SK-N-SH (cell line): ENCODE measurements at regions not wholly inside any gene's neighbourhood (a gene's known extent, or its start where the extent isn't known, plus 50 kb on each side); places are given as distances from the start of the nearest gene placed in this dataset.
A peak's percentile ranks its signal among the peaks of the same experiment; 100 is the strongest.

Experiments
- EP300 ChIP-seq, 2 experiments: IDR thresholded peaks; 2 replicates each; pipeline versions ENCODE4 v1.4.0 to v1.6.1; 2012; ENCODE audit warnings: borderline replicate concordance in 1 of 2, low read depth in 1 of 2, low read length in 1 of 2
- GABPA ChIP-seq: IDR thresholded peaks from 2 replicates; pipeline ENCODE4 v1.4.0; 2012; ENCODE audit warnings: low read depth, mild to moderate bottlenecking
- POLR2AphosphoS5 ChIP-seq: IDR thresholded peaks from 2 replicates; pipeline ENCODE4 v1.6.1; 2012; ENCODE audit warnings: low read depth, low read length
- TF ChIP-seq, protein P1 (sequence below): fragments of 200-600 bp; sonication (generic); IDR thresholded peaks from 2 replicates; pipeline ENCODE4 v1.6.1; 2017; ENCODE audit warnings: antibody characterized with exemption, mild to moderate bottlenecking, moderate library complexity

DNA sequence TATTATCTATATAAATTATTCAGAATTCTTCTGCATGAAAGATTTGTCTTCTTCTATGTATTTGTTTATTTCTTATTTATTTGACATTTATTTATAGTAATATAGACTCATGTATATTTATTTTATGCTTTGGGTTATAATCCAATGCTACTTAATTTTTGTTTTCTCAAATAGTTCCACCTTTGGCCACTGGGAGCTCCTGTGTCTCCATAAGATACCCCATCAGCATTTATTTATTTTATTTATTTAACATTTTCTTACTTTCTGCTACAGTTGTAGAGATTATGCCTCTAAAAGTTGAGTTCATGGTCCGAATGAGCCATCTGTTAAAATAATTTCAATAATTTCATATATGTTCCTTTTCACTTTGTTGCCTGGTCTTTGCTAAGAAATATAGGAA, 289.4 kb downstream of the ADGRL2 start:
- TF ChIP-seq, protein P1, sequence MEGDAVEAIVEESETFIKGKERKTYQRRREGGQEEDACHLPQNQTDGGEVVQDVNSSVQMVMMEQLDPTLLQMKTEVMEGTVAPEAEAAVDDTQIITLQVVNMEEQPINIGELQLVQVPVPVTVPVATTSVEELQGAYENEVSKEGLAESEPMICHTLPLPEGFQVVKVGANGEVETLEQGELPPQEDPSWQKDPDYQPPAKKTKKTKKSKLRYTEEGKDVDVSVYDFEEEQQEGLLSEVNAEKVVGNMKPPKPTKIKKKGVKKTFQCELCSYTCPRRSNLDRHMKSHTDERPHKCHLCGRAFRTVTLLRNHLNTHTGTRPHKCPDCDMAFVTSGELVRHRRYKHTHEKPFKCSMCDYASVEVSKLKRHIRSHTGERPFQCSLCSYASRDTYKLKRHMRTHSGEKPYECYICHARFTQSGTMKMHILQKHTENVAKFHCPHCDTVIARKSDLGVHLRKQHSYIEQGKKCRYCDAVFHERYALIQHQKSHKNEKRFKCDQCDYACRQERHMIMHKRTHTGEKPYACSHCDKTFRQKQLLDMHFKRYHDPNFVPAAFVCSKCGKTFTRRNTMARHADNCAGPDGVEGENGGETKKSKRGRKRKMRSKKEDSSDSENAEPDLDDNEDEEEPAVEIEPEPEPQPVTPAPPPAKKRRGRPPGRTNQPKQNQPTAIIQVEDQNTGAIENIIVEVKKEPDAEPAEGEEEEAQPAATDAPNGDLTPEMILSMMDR: peak; percentile 50
- TF ChIP-seq GABPA: no peak
- no peak for TF ChIP-seq POLR2AphosphoS5
- no peak for TF ChIP-seq EP300 (IDR thresholded peaks at IDR 0.05; ENCODE audit: borderline replicate concordance in 1 of 2, low read depth in 1 of 2, low read length in 1 of 2)
